GM23338 (cell line): ENCODE measurements at regions not wholly inside any gene's neighbourhood (a gene's known extent, or its start where the extent isn't known, plus 50 kb on each side); places are given as distances from the start of the nearest gene placed in this dataset.

Source experiments
- ATAC-seq: fragments of 200-7000 bp; cut with Tn5 transposase; 3 replicates; pipeline ENCODE4 v1.9.1; 2020
- DNase-seq: peaks from one replicate; pipeline ENCODE4 v3.0.0-alpha.2; 2015; ENCODE audit warnings: low spot score
- H2AFZ ChIP-seq: fragments of 200-600 bp; sonication (generic); 2 replicates; pipeline ENCODE4 v1.8.0; 2016; ENCODE audit warnings: antibody characterized with exemption, mild to moderate bottlenecking, moderate library complexity
- H3F3A ChIP-seq: fragments of 200-600 bp; sonication (generic); replicated peaks from 2 replicates; pipeline ENCODE4 v1.8.0; 2017; ENCODE audit warnings: antibody characterized with exemption, mixed run types, low read depth
- H3K27ac ChIP-seq: fragments of 200-600 bp; sonication (generic); 2 replicates; pipeline ENCODE4 v1.6.1; 2016; ENCODE audit warnings: low read depth
- H3K27me3 ChIP-seq: fragments of 200-600 bp; sonication (generic); 2 replicates; pipeline ENCODE4 v1.8.0; 2016; ENCODE audit warnings: mild to moderate bottlenecking, mixed run types, moderate library complexity; ENCODE audit not compliant: insufficient read depth
- H3K36me3 ChIP-seq: fragments of 200-600 bp; sonication (generic); 2 replicates; pipeline ENCODE4 v1.8.0; 2016; ENCODE audit warnings: mild to moderate bottlenecking; ENCODE audit not compliant: insufficient read depth
- H3K4me1 ChIP-seq: fragments of 200-600 bp; sonication (generic); 2 replicates; pipeline ENCODE4 v1.8.0; 2016; ENCODE audit warnings: mild to moderate bottlenecking, moderate library complexity; ENCODE audit not compliant: insufficient read depth
- H3K4me2 ChIP-seq: fragments of 200-600 bp; sonication (generic); 2 replicates; pipeline ENCODE4 v1.7.1; 2017; ENCODE audit warnings: mixed run types
- H3K4me3 ChIP-seq: fragments of 200-600 bp; sonication (generic); 2 replicates; pipeline ENCODE4 v1.6.1; 2016; ENCODE audit warnings: mixed run types
- H3K79me2 ChIP-seq: fragments of 200-600 bp; sonication (generic); replicated peaks from 2 replicates; pipeline ENCODE4 v1.8.0; 2017; ENCODE audit warnings: mild to moderate bottlenecking; ENCODE audit not compliant: insufficient read depth
- H3K9me2 ChIP-seq: fragments of 200-600 bp; sonication (generic); 2 replicates; pipeline ENCODE4 v1.8.0; 2017; ENCODE audit not compliant: insufficient read depth
- H4K20me1 ChIP-seq: fragments of 200-600 bp; sonication (generic); replicated peaks from 2 replicates; pipeline ENCODE4 v1.8.0; 2017; ENCODE audit warnings: mild to moderate bottlenecking; ENCODE audit not compliant: insufficient read depth
- H3K27ac Mint-ChIP-seq: 2 replicates; pipeline ENCODE4 v1.8.0; 2020; ENCODE audit warnings: inconsistent platforms, mild to moderate bottlenecking, moderate library complexity, mixed read lengths
- H3K27me3 Mint-ChIP-seq: 3 replicates; pipeline ENCODE4 v1.8.0; 2022; ENCODE audit warnings: low read depth, mild to moderate bottlenecking, moderate library complexity, mixed read lengths, inconsistent platforms; ENCODE audit not compliant: insufficient read depth, poor library complexity
- H3K36me3 Mint-ChIP-seq: 3 replicates; pipeline ENCODE4 v1.8.0; 2021; ENCODE audit warnings: low read depth, mild to moderate bottlenecking, inconsistent platforms, moderate library complexity, mixed read lengths
- H3K4me1 Mint-ChIP-seq: 3 replicates; pipeline ENCODE4 v1.8.0; 2020; ENCODE audit warnings: mild to moderate bottlenecking, inconsistent platforms, mixed read lengths
- H3K4me3 Mint-ChIP-seq: 3 replicates; pipeline ENCODE4 v1.8.0; 2021; ENCODE audit warnings: moderate library complexity, mild to moderate bottlenecking, inconsistent platforms, mixed read lengths
- H3K9me3 Mint-ChIP-seq: 3 replicates; pipeline ENCODE4 v1.8.0; 2020; ENCODE audit warnings: moderate library complexity, mild to moderate bottlenecking, inconsistent platforms, mixed read lengths
- ETS1 ChIP-seq: IDR thresholded peaks from 2 replicates; pipeline ENCODE4 v1.6.1; 2016; ENCODE audit warnings: antibody characterized with exemption
- EZH2 ChIP-seq: fragments of 200-600 bp; sonication (generic); IDR thresholded peaks from one replicate; pipeline ENCODE4 v1.8.0; 2017; ENCODE audit warnings: antibody characterized with exemption, mild to moderate bottlenecking, low read depth; ENCODE audit not compliant: unreplicated experiment
- EZH2phosphoT487 ChIP-seq: fragments of 200-600 bp; sonication (generic); IDR thresholded peaks from one replicate; pipeline ENCODE4 v1.8.1; 2018; ENCODE audit warnings: antibody characterized with exemption; ENCODE audit not compliant: unreplicated experiment
- NANOG ChIP-seq: IDR thresholded peaks from 2 replicates; pipeline ENCODE4 v1.6.1; 2016; ENCODE audit warnings: antibody characterized with exemption, borderline replicate concordance
- POLR2AphosphoS5 ChIP-seq: IDR thresholded peaks from 2 replicates; pipeline ENCODE4 v1.6.1; 2016; ENCODE audit warnings: antibody characterized with exemption, low read depth
- ZNF331 ChIP-seq: fragments of 250-450 bp; sonication (Bioruptor Pico); IDR thresholded peaks from 2 replicates; pipeline ENCODE4 v1.5.0; 2020; ENCODE audit warnings: low read depth, mild to moderate bottlenecking, moderate library complexity
- ZNF462 ChIP-seq: fragments of 250-450 bp; sonication (Bioruptor Pico); IDR thresholded peaks from 2 replicates; pipeline ENCODE4 v1.5.0; 2020; ENCODE audit warnings: mild to moderate bottlenecking, moderate library complexity

GRCh38 chr15:25244731-25245585, 193.9 kb downstream of the UBE3A start (continued):
- no peak for TF ChIP-seq ZNF462
- TF ChIP-seq NANOG: no peak
- no peak for TF ChIP-seq EZH2phosphoT487
- no peak for TF ChIP-seq EZH2
- no peak for TF ChIP-seq ZNF331 (CRISPR knock-in tag)

GRCh38 chr15:25245801-25246622, 192.8 kb downstream of the UBE3A start:
- ATAC-seq: no peak
- no peaks in the 10 kb centered on the region for H3K79me2 ChIP-seq
- H3K27ac ChIP-seq: no peak overlapping the region
- Mint-ChIP-seq H3K4me1 (no peaks in the 10 kb centered on the region), H3K27ac (no peak overlapping the region), H3K36me3 (peaks cover 7% of the 10 kb centered on the region; the same call in 2 of the 3 replicates), H3K27me3 (peaks cover 4% of the 10 kb centered on the region), H3K4me3 (no peak overlapping the region), H3K9me3 (peaks cover 84% of the 10 kb centered on the region)
- H3K4me2 ChIP-seq: no peak overlapping the region
- H3K27me3 ChIP-seq: no peaks in the 10 kb centered on the region
- no peak overlapping the region for H2AFZ ChIP-seq
- H3K4me3 ChIP-seq: no peak overlapping the region
- no peaks in the 10 kb centered on the region for H3K4me1 ChIP-seq
- no peaks in the 10 kb centered on the region for H3K36me3 ChIP-seq
- no peaks in the 10 kb centered on the region for H3K9me2 ChIP-seq
- H4K20me1 ChIP-seq: no peaks in the 10 kb centered on the region
- no peaks in the 10 kb centered on the region for H3F3A ChIP-seq
- DNase-seq: no peak
- TF ChIP-seq POLR2AphosphoS5 (no peak), ETS1 (no peak), EZH2phosphoT487 (no peak), NANOG (no peak)
